Lower leg skin (tissue), 3 donors: ENCODE measurements at regions not wholly inside any gene's neighbourhood (a gene's known extent, or its start where the extent isn't known, plus 50 kb on each side); places are given as distances from the start of the nearest gene placed in this dataset.

Experiments
- POLR2A ChIP-seq, 2 donors: fragments of 450-650 bp; IDR thresholded peaks; one replicate each; pipeline ENCODE4 v1.6.1; 2016 to 2017; ENCODE audit warnings: antibody characterized with exemption in 2 of 2, mild to moderate bottlenecking in 1 of 2, moderate library complexity in 1 of 2
- TF ChIP-seq, protein P1 (sequence below), 3 donors: fragments of 450-650 bp; IDR thresholded peaks; one replicate each; pipeline ENCODE4 v1.5.1; 2016; ENCODE audit warnings: antibody characterized with exemption in 3 of 3, mild to moderate bottlenecking in 3 of 3, moderate library complexity in 2 of 3

DNA sequence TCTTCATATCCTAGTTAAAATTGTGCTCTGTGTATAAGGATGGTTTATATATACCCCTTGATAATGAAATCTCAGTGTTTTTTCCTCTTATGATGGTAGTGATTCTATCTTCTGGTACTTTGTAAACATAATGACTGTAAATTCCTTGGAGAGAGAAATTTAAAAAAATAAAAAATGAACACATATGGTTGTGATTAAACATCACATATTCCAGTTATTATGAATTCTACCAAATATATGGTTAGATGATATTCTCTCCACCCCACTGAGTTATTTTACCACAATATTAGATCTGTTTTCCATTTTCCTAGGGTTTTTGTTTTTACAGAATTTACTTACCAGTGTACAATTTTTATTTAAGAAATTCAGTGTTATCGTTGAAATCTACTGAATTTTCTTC lies 481.9 kb upstream of the NOVA1 start:
- TF ChIP-seq, protein P1, sequence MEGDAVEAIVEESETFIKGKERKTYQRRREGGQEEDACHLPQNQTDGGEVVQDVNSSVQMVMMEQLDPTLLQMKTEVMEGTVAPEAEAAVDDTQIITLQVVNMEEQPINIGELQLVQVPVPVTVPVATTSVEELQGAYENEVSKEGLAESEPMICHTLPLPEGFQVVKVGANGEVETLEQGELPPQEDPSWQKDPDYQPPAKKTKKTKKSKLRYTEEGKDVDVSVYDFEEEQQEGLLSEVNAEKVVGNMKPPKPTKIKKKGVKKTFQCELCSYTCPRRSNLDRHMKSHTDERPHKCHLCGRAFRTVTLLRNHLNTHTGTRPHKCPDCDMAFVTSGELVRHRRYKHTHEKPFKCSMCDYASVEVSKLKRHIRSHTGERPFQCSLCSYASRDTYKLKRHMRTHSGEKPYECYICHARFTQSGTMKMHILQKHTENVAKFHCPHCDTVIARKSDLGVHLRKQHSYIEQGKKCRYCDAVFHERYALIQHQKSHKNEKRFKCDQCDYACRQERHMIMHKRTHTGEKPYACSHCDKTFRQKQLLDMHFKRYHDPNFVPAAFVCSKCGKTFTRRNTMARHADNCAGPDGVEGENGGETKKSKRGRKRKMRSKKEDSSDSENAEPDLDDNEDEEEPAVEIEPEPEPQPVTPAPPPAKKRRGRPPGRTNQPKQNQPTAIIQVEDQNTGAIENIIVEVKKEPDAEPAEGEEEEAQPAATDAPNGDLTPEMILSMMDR (IDR thresholded peaks at IDR 0.05) = no peak
- TF ChIP-seq POLR2A (IDR thresholded peaks at IDR 0.05) = no peak
